GM19397 (cell line): ENCODE measurements at regions not wholly inside any gene's neighbourhood (a gene's known extent, or its start where the extent isn't known, plus 50 kb on each side); places are given as distances from the start of the nearest gene placed in this dataset.
"Not testable (repeated sequence)": the region's sequence is repeated elsewhere in the genome, so short reads cannot be mapped to it uniquely, and the experiment has no call there.

Experiments used
- ATAC-seq: cut with Tn5 transposase; IDR thresholded peaks from one replicate; pipeline ENCODE4 v1.9.1; 2021; ENCODE audit warnings: mild to moderate bottlenecking, moderate library complexity; ENCODE audit not compliant: unreplicated experiment

- ATAC-seq: no peak
Measured at GRCh38 chr10:9901971-9902370, 1115.7 kb upstream of the CELF2 start.

GRCh38 chr10:9910446-9910845 lies 1107.2 kb upstream of the CELF2 start:
- no peak for ATAC-seq

GRCh38 chr10:9911488-9911887 lies 1106.2 kb upstream of the CELF2 start:
- ATAC-seq: no peak

- ATAC-seq: no peak
Measured at GRCh38 chr10:9913876-9914514, 1103.7 kb upstream of the CELF2 start.

- ATAC-seq: no peak
Measured at GRCh38 chr10:9921544-9921943, 1096.1 kb upstream of the CELF2 start.

- no peak for ATAC-seq
Measured at GRCh38 chr10:9922126-9922870, 1095.4 kb upstream of the CELF2 start.

GRCh38 chr10:9926003-9926402 lies 1091.7 kb upstream of the CELF2 start:
- ATAC-seq: no peak

GRCh38 chr10:9926881-9927280 lies 1090.8 kb upstream of the CELF2 start:
- no peak for ATAC-seq

GRCh38 chr10:9939716-9940115 lies 1078.0 kb upstream of the CELF2 start:
- ATAC-seq: no peak

DNA sequence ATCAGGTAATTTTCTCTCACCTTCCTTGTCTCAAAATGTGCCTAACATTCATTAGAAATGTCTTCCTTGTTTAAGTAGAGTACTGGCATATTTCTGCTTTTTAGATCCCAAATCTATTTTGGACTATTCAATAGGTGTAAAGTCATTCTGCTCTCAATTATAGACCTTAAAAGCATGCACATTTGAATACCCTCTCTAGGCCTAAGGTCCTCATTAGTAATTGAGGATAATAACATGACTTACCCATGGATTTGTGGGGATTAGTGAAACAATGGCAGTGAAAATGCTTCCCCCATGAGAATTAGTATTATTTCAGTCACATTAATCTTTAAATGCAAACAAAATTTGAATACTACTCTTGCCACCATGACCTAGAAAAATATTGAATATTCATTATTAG lies 1073.0 kb upstream of the CELF2 start:
- no peak for ATAC-seq

DNA sequence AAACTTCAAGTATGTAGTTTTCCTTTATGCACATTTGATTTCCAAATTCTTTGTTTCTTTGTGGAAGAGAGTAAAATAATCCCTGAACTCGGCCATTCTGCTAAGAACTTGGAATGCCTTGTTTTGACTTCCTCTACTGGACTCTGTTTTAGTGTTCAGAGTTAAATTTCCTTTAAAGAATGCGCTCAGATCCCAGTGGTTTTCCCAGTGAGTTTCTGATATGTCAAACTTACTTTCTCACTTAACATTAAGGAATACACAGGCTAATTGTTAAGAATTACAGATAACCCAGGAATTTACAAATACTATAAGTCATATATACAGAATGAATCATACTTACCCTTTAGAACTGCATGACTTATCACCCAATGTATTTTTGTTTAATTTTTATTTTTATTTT lies 1067.6 kb upstream of the CELF2 start:
- no peak for ATAC-seq

- ATAC-seq: no peak
Measured at GRCh38 chr10:9951481-9952257, 1066.0 kb upstream of the CELF2 start.

GRCh38 chr10:9957351-9957750 lies 1060.3 kb upstream of the CELF2 start:
- no peak for ATAC-seq

DNA sequence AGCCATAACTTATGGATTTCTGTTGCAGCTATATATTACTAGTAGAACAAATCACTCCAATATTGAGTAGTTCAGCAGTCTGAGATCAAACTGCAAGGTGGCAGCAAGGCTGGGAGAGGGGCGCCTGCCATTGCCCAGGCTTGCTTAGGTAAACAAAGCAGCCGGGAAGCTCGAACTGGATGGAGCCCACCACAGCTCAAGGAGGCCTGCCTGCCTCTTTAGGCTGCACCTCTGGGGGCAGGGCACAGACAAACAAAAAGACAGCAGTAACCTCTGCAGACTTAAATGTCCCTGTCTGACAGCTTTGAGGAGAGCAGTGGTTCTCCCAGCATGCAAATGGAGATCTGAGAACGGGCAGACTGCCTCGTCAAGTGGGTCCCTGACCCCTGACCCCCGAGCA lies 1059.8 kb upstream of the CELF2 start:
- ATAC-seq: not testable (repeated sequence)

DNA sequence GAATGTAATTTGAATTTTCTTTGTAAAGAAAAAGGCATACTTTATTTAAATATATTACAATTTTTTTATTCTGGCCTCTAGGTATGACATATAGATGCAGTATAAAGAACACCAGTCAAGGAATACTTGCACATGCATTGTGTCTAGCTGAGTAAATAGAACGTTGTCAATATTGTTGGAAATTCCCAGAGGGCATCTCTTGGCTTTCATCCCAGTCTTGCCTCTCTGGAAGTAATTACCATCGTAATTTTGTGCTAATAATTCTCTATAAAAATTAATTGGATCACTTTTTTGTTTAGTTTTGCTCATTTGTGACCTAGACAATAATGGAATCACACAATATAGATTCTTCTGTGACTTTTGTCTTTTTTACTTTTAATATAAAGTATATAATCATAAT lies 1052.3 kb upstream of the CELF2 start:
- ATAC-seq: no peak

DNA sequence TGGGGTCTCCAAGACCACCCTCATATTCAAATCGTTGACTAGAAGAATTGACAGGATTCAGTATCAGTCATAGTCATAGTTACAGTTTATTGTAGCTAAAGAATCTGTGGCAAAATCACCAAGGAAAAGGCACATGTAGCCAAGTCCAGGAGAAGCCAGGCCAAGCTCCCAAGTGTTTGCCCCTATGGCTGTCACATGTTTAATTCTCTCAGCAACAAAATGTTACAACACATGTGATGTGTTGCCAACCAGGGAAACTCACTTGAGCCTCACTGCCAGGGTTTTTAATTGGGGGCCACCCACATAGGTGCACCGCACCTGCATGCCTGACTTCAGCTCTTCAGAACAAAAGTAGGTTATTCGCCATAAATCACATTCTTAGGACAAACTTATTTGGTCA lies 1030.9 kb upstream of the CELF2 start:
- ATAC-seq: no peak

- no peak for ATAC-seq
Measured at GRCh38 chr10:9987197-9987596, 1030.5 kb upstream of the CELF2 start.

DNA sequence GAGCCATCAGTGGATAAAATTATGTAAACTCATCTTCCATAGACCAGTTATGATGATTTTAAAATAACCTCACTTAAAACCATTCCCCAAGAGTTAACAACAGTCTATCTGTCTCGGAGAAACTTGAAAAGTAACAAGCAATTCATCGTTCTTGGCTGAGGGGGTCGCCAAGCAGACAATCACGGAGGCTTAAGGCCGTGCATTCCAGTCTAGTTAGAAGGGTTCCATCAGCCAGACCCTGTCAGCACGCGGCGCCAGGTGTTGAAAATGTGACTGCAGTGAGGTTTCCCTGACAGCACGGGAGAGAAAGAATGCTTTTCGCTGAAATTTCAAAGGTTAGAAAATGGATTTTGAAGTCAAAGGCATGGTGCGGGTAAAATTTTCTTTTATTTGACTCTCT lies 1025.0 kb upstream of the CELF2 start:
- ATAC-seq: no peak

GRCh38 chr10:9994131-9994530 lies 1023.5 kb upstream of the CELF2 start:
- no peak for ATAC-seq

- ATAC-seq: no peak
Measured at GRCh38 chr10:9999627-10000026, 1018.0 kb upstream of the CELF2 start.

GRCh38 chr10:10007957-10008356 lies 1009.7 kb upstream of the CELF2 start:
- ATAC-seq: no peak

DNA sequence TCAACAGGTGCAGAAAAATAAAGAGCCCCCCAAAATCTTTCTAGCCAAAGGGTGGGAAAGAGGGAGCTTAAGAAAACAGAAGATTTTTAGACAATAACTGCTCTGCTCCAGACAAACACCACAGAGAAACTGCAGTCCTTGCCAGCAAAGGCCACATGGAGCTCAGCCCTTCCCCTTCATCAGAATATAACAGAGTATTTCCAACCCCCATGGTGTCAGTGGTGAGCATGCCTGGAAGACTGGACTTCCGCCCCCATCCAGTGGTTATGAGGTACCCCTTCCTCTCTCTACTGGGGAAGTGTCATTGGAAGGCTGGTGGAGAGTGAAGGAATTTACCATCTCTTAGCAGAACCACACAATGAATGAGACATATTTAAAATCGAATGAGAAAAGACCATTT lies 1007.3 kb upstream of the CELF2 start:
- ATAC-seq: no peak
